ENCODE measurements at regions not wholly inside any gene's neighbourhood (a gene's known extent, or its start where the extent isn't known, plus 50 kb on each side); places are given as distances from the start of the nearest gene placed in this dataset.

DNA sequence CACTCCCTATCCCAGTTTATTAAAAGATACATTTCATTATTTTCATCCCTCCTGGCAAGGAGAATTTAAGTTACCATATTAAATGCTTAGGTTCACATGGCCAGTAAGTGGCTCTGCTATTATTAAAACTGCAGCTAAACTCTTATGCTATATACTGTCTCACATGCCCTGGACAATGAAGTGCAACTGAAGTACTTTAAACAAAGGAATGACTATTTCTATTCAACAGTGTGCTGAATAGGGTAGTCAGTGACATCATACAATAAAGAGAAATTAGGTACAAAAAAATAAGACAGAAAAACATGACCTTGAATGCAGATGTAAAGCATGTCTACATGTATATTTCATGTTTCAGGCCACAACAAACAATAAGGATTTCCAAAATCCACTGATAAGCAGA is 282.6 kb upstream of the SMC2 start:
- no peaks in the 10 kb centered on the region for H3K4me1 ChIP-seq (replicated peaks; ENCODE audit: insufficient read depth)
- intact Hi-C loops (cut with micrococcal nuclease; ENCODE audit: unreplicated experiment) = no loop called here
- no peak for DNase-seq
- ChIA-PET POLR2A (ENCODE audit: unreplicated experiment) (no interaction called here), CTCF (no interaction called here)
- no peaks in the 10 kb centered on the region for H4K20me1 ChIP-seq (ENCODE audit: insufficient read depth)
- TF ChIP-seq, protein P1, sequence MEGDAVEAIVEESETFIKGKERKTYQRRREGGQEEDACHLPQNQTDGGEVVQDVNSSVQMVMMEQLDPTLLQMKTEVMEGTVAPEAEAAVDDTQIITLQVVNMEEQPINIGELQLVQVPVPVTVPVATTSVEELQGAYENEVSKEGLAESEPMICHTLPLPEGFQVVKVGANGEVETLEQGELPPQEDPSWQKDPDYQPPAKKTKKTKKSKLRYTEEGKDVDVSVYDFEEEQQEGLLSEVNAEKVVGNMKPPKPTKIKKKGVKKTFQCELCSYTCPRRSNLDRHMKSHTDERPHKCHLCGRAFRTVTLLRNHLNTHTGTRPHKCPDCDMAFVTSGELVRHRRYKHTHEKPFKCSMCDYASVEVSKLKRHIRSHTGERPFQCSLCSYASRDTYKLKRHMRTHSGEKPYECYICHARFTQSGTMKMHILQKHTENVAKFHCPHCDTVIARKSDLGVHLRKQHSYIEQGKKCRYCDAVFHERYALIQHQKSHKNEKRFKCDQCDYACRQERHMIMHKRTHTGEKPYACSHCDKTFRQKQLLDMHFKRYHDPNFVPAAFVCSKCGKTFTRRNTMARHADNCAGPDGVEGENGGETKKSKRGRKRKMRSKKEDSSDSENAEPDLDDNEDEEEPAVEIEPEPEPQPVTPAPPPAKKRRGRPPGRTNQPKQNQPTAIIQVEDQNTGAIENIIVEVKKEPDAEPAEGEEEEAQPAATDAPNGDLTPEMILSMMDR (conservative IDR thresholded peaks at IDR 0.05) = no peak
- no peak for TF ChIP-seq EZH2 (IDR thresholded peaks at IDR 0.05; ENCODE audit: low read depth)
- H3K27ac ChIP-seq = no peak overlapping the region
- H3K9me2 ChIP-seq (ENCODE audit: insufficient read depth) = no peaks in the 10 kb centered on the region
- no peak overlapping the region for H2AFZ ChIP-seq
- H3K4me3 ChIP-seq = no peak overlapping the region
- H3F3A ChIP-seq (ENCODE audit: insufficient read depth, low read depth) = no peaks in the 10 kb centered on the region
- H3K36me3 ChIP-seq (ENCODE audit: low read depth) = no peaks in the 10 kb centered on the region
- H3K79me2 ChIP-seq (ENCODE audit: low read depth) = no peaks in the 10 kb centered on the region
- no peak overlapping the region for H3K4me2 ChIP-seq
- no peaks in the 10 kb centered on the region for H3K9me3 ChIP-seq (ENCODE audit: insufficient read depth, low read depth)
- no TSS peak for BruUV-seq (replicated peaks)
- no peaks in the 10 kb centered on the region for H3K27me3 ChIP-seq (ENCODE audit: insufficient read depth, low read depth)

DNA sequence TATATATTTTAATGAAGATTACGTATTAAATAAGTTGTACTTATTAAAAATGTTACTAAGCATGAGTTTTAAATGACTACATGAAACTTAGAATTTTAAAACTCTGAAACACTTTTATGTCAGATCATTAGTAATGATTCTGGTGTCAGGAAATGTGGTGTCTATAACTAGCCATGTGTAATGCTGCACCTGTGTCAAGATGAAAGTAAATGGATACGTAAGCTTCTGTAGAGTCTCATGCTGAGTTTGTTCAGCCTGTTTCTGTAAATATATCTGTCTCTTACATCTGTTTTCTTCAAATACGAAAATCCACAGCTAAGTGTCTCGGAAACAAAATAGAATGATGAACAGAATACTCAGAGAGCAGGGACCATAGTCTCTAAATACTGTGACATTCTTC is 278.0 kb upstream of the SMC2 start:
- Histone ChIP-seq H3K79me2 (ENCODE audit: low read depth) (no peaks in the 10 kb centered on the region), H3K27ac (no peak overlapping the region), H3F3A (ENCODE audit: insufficient read depth, low read depth) (no peaks in the 10 kb centered on the region), H3K9me3 (ENCODE audit: insufficient read depth, low read depth) (no peaks in the 10 kb centered on the region; the same call in 1 of the 2 replicates), H2AFZ (no peak overlapping the region), H3K4me1 (replicated peaks; ENCODE audit: insufficient read depth) (no peaks in the 10 kb centered on the region), H3K4me3 (no peak overlapping the region), H3K4me2 (no peak overlapping the region), H3K36me3 (ENCODE audit: low read depth) (no peaks in the 10 kb centered on the region), H3K9me2 (ENCODE audit: insufficient read depth) (no peaks in the 10 kb centered on the region), H3K27me3 (ENCODE audit: insufficient read depth, low read depth) (no peaks in the 10 kb centered on the region), H4K20me1 (ENCODE audit: insufficient read depth) (no peaks in the 10 kb centered on the region)
- TF ChIP-seq, protein P1 (conservative IDR thresholded peaks at IDR 0.05) = no peak
- no peak for TF ChIP-seq EZH2 (IDR thresholded peaks at IDR 0.05; ENCODE audit: low read depth)
- ChIA-PET POLR2A (ENCODE audit: unreplicated experiment) (no interaction called here), CTCF (no interaction called here)
- intact Hi-C loops (cut with micrococcal nuclease; ENCODE audit: unreplicated experiment) = no loop called here
- no TSS peak for BruUV-seq (replicated peaks)
- no peak for DNase-seq

DNA sequence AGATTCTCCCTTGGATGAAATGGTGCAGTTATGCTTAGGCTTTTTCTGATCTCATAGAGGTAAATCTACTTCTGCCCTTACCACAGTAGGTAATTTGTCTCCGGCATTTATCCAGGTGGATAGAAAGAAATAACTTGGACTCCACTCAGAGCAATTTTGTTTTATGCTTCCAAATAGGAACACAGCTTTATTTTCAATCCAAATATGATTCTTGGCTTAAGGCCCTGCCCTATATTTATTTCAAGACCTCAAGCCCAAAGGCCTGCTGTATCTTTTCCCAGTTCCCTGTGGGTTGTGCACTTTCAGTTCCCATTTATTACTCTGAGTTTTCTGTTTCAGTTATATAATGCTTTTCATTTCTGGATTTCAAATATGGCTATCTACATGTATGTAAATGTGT is 274.2 kb upstream of the SMC2 start:
- Histone ChIP-seq H3K79me2 (ENCODE audit: low read depth) (no peaks in the 10 kb centered on the region), H3K9me2 (ENCODE audit: insufficient read depth) (no peaks in the 10 kb centered on the region), H3K27ac (no peak overlapping the region), H3K4me1 (replicated peaks; ENCODE audit: insufficient read depth) (no peaks in the 10 kb centered on the region), H3K9me3 (ENCODE audit: insufficient read depth, low read depth) (no peaks in the 10 kb centered on the region; the same call in 1 of the 2 replicates), H2AFZ (no peak overlapping the region), H3K4me2 (no peak overlapping the region), H3K4me3 (no peak overlapping the region), H3F3A (ENCODE audit: insufficient read depth, low read depth) (no peaks in the 10 kb centered on the region), H3K36me3 (ENCODE audit: low read depth) (no peaks in the 10 kb centered on the region), H3K27me3 (ENCODE audit: insufficient read depth, low read depth) (no peaks in the 10 kb centered on the region), H4K20me1 (ENCODE audit: insufficient read depth) (no peaks in the 10 kb centered on the region)
- intact Hi-C loops (cut with micrococcal nuclease; ENCODE audit: unreplicated experiment) = no loop called here
- DNase-seq = no peak
- TF ChIP-seq, protein P1 (conservative IDR thresholded peaks at IDR 0.05) = no peak
- no peak for TF ChIP-seq EZH2 (IDR thresholded peaks at IDR 0.05; ENCODE audit: low read depth)
- ChIA-PET CTCF (no interaction called here), POLR2A (ENCODE audit: unreplicated experiment) (no interaction called here)
- BruUV-seq (replicated peaks) = no TSS peak

Data from PC-9 (cell line).